GM06990 (cell line): ENCODE measurements at regions not wholly inside any gene's neighbourhood (a gene's known extent, or its start where the extent isn't known, plus 50 kb on each side); places are given as distances from the start of the nearest gene placed in this dataset.

Experiments used
- DNase-seq: peaks from one replicate; pipeline ENCODE4 v3.0.0-alpha.2; 2011; ENCODE audit not compliant: insufficient read length; ENCODE audit errors: extremely low read depth
- H3K27me3 ChIP-seq: replicated peaks from 2 replicates; pipeline ENCODE4 v1.6.0; 2011; ENCODE audit warnings: low read length; ENCODE audit not compliant: control insufficient read depth, insufficient read depth
- H3K36me3 ChIP-seq: 2 replicates; pipeline ENCODE4 v1.5.1; 2011; ENCODE audit warnings: low read length; ENCODE audit not compliant: control insufficient read depth, insufficient read depth
- H3K4me3 ChIP-seq: replicated peaks from 2 replicates; pipeline ENCODE4 v1.5.1; 2011; ENCODE audit warnings: low read depth, mild to moderate bottlenecking, control low read depth, low read length
- CTCF ChIP-seq: IDR thresholded peaks from 2 replicates; pipeline ENCODE4 v1.5.1; 2011; ENCODE audit warnings: low read length, control low read depth, mild to moderate bottlenecking, inconsistent platforms; ENCODE audit not compliant: insufficient read depth, poor library complexity, severe bottlenecking

- DNase-seq, result no peak
- H3K27me3 ChIP-seq, result no peaks in the 10 kb centered on the region
- H3K4me3 ChIP-seq, result no peak overlapping the region
- TF ChIP-seq CTCF, result no peak
- H3K36me3 ChIP-seq, result no peaks in the 10 kb centered on the region
These were observed 1085.2 kb upstream of the ARRDC3 start for GRCh38 chr5:92468295-92468694.

- no peak for DNase-seq
- H3K4me3 ChIP-seq, result no peak overlapping the region
These were observed 1084.6 kb upstream of the ARRDC3 start for GRCh38 chr5:92467695-92468094.

DNA sequence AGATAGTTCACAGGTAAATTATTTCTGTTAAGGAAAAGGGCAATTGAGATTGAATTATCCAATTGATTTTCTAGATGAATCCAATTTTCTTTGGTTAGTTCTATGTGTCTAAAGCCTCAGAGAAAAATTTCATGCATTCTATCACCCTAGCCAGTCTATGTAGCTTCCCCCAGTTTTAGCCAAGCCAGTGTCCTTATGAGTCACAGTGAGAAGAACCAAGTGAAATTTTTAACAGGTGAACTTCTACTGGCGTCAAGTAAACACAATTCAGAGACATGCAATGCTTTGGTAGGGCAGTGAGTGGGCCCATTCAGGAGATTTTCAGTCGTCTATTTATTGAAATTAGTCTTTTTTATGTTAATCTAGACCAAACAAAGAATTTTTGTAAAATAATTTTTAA lies 1077.4 kb upstream of the ARRDC3 start:
- H3K27me3 ChIP-seq, result no peaks in the 10 kb centered on the region
- no peak for DNase-seq
- TF ChIP-seq CTCF, result no peak
- H3K4me3 ChIP-seq, result no peak overlapping the region
- H3K36me3 ChIP-seq, result no peaks in the 10 kb centered on the region

More at GRCh38 chr5:92467695-92468094, 1084.6 kb upstream of the ARRDC3 start:
- Histone ChIP-seq H3K36me3 (no peaks in the 10 kb centered on the region), H3K27me3 (no peaks in the 10 kb centered on the region)
- no peak for TF ChIP-seq CTCF

DNA sequence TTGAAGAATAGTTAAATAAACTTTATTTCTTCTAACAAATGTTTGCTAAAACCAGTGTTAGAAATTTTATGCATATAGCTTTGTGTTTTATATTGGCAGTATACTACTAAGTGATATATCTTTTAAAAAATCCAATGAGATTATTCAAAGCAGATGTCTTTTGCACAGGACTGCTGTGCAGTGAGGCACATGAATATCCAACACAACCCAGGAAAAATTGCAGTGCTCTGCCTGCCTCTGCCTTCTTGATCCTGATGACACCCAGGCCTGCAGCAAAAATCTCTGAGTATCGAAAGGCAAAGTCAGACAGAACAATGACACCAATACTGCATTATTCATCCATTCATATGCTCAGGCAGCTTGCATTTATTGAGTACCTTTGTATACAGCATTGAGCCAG lies 1076.5 kb upstream of the ARRDC3 start:
- no peak for DNase-seq
- Histone ChIP-seq H3K27me3 (no peaks in the 10 kb centered on the region), H3K36me3 (no peaks in the 10 kb centered on the region), H3K4me3 (no peak overlapping the region)
- no peak for TF ChIP-seq CTCF

GRCh38 chr5:92455011-92455410 lies 1071.9 kb upstream of the ARRDC3 start:
- TF ChIP-seq CTCF, result no peak
- H3K36me3 ChIP-seq, result no peaks in the 10 kb centered on the region
- H3K27me3 ChIP-seq, result no peaks in the 10 kb centered on the region
- H3K4me3 ChIP-seq, result no peak overlapping the region; the same call in 1 of the 2 replicates
- DNase-seq, result no peak

DNA sequence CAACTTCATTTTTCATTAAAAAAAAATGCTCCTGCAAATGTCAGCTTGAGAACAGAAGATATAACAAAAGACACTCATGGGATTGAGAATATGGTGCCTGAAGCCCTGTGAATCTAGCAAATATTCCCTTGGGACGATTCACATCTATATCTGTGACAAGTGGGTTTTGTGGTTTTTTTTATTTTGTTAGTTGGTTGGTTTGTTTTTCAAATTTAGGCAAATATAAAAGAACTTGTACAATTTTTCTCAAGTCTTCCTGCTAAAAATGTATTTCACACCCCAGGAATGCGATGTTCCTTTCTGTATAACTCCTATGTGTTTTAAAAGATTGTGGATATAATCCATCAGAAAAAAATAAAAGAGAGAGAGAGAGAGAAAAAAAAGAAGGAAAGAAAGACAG lies 1061.8 kb upstream of the ARRDC3 start:
- Histone ChIP-seq H3K36me3 (no peaks in the 10 kb centered on the region), H3K27me3 (no peaks in the 10 kb centered on the region), H3K4me3 (no peak overlapping the region)
- DNase-seq, result no peak
- TF ChIP-seq CTCF, result no peak
